Glomerular endothelial cell (primary cell): ENCODE measurements at regions not wholly inside any gene's neighbourhood (a gene's known extent, or its start where the extent isn't known, plus 50 kb on each side); places are given as distances from the start of the nearest gene placed in this dataset.
A peak's percentile ranks its signal among the peaks of the same experiment; 100 is the strongest.

ENCODE experiments used
- DNase-seq: peaks from one replicate; pipeline ENCODE4 v3.0.0-alpha.2; 2011; ENCODE audit warnings: low read depth, low spot score; ENCODE audit errors: extremely low read depth

- peak; percentile 80 for DNase-seq
Observed at GRCh38 chr13:95494082-95494681, 58.3 kb upstream of the CLDN10 start.

GRCh38 chr13:95496485-95496884, 56.0 kb upstream of the CLDN10 start:
- no peak for DNase-seq

- no peak for DNase-seq
Observed at GRCh38 chr13:95497381-95497807, 55.1 kb upstream of the CLDN10 start.

GRCh38 chr13:95498886-95499285, 53.6 kb upstream of the CLDN10 start:
- DNase-seq: no peak

GRCh38 chr13:95499811-95500712, 52.5 kb upstream of the CLDN10 start:
- no peak for DNase-seq

GRCh38 chr13:95502216-95502615, 50.3 kb upstream of the CLDN10 start:
- no peak for DNase-seq
